ENCODE measurements at regions not wholly inside any gene's neighbourhood (a gene's known extent, or its start where the extent isn't known, plus 50 kb on each side); places are given as distances from the start of the nearest gene placed in this dataset.

- peak; percentile 19 for DNase-seq
These were observed 117.8 kb upstream of the ENPP6 start for GRCh38 chr4:184335520-184335919.

GRCh38 chr4:184333446-184333845 lies 115.8 kb upstream of the ENPP6 start:
- DNase-seq: peak; percentile 72

- peak; percentile 84 for DNase-seq
These were observed 113.8 kb upstream of the ENPP6 start for GRCh38 chr4:184331268-184331995.

GRCh38 chr4:184330517-184331094 lies 112.9 kb upstream of the ENPP6 start:
- peak; percentile 31 for DNase-seq

GRCh38 chr4:184329659-184330400 lies 112.2 kb upstream of the ENPP6 start:
- peak; percentile 94 for DNase-seq

- no peak for DNase-seq
These were observed 111.6 kb upstream of the ENPP6 start for GRCh38 chr4:184329235-184329634.

- DNase-seq: peak; percentile 78
These were observed 110.5 kb upstream of the ENPP6 start for GRCh38 chr4:184328022-184328736.

- no peak for DNase-seq
These were observed 107.3 kb upstream of the ENPP6 start for GRCh38 chr4:184324939-184325477.

- no peak for DNase-seq
These were observed 104.8 kb upstream of the ENPP6 start for GRCh38 chr4:184322328-184323025.

- no peak for DNase-seq
These were observed 103.0 kb upstream of the ENPP6 start for GRCh38 chr4:184320631-184321030.

GRCh38 chr4:184318852-184319251 lies 101.2 kb upstream of the ENPP6 start:
- DNase-seq: no peak

- no peak for DNase-seq
These were observed 99.7 kb upstream of the ENPP6 start for GRCh38 chr4:184317234-184317918.

GRCh38 chr4:184316821-184317220 lies 99.1 kb upstream of the ENPP6 start:
- DNase-seq: no peak

GRCh38 chr4:184315675-184316359 lies 98.1 kb upstream of the ENPP6 start:
- no peak for DNase-seq

- DNase-seq: peak; percentile 94
These were observed 96.3 kb upstream of the ENPP6 start for GRCh38 chr4:184313702-184314659.

GRCh38 chr4:184313058-184313581 lies 95.4 kb upstream of the ENPP6 start:
- no peak for DNase-seq

GRCh38 chr4:184312126-184312525 lies 94.5 kb upstream of the ENPP6 start:
- no peak for DNase-seq

GRCh38 chr4:184310881-184311709 lies 93.4 kb upstream of the ENPP6 start:
- no peak for DNase-seq

- DNase-seq: peak; percentile 45
These were observed 92.5 kb upstream of the ENPP6 start for GRCh38 chr4:184310171-184310567.
